C1 segment of cervical spinal cord (tissue), 14 donors: ENCODE measurements at regions not wholly inside any gene's neighbourhood (a gene's known extent, or its start where the extent isn't known, plus 50 kb on each side); places are given as distances from the start of the nearest gene placed in this dataset.
"Not testable (repeated sequence)": the region's sequence is repeated elsewhere in the genome, so short reads cannot be mapped to it uniquely, and the experiment has no call there.

Experiments
- DNase-seq, 14 donors: peaks; one replicate each; lab custom pipeline; 2025; lab: John Stamatoyannopoulos, UW

GRCh38 chr2:430291-431040, 142.6 kb upstream of the ALKAL2 start:
- DNase-seq: no peak

- no peak for DNase-seq
Measured at GRCh38 chr2:429575-430254, 141.8 kb upstream of the ALKAL2 start.

GRCh38 chr2:429142-429541, 141.3 kb upstream of the ALKAL2 start:
- DNase-seq: no peak

- DNase-seq: no peak
Measured at GRCh38 chr2:428591-428990, 140.7 kb upstream of the ALKAL2 start.

- not testable (repeated sequence) for DNase-seq
Measured at GRCh38 chr2:426696-427095, 138.8 kb upstream of the ALKAL2 start.

GRCh38 chr2:425947-426346, 138.1 kb upstream of the ALKAL2 start:
- DNase-seq: no peak

DNA sequence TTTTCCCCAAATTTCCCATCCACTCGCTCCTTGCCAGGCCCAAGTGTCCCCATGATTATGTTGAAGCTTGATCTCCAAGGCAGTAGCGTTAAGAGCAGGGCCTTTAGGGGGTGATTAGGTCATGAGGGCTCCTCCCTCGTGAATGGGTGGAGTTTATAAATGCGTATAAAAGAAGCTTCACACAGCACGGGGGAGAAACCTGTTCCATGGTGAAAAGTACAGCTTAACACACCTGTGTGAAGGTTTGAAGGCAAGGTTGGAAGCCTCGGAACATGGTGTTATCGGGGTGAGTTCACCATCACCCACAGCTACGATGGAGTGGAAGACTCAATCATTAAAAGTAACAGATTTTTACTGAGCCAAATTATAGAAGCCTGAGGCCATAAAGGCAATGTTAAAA, 137.4 kb upstream of the ALKAL2 start:
- DNase-seq: no peak

GRCh38 chr2:424306-425171, 136.6 kb upstream of the ALKAL2 start:
- no peak for DNase-seq

GRCh38 chr2:423479-423878, 135.6 kb upstream of the ALKAL2 start:
- no peak for DNase-seq

DNA sequence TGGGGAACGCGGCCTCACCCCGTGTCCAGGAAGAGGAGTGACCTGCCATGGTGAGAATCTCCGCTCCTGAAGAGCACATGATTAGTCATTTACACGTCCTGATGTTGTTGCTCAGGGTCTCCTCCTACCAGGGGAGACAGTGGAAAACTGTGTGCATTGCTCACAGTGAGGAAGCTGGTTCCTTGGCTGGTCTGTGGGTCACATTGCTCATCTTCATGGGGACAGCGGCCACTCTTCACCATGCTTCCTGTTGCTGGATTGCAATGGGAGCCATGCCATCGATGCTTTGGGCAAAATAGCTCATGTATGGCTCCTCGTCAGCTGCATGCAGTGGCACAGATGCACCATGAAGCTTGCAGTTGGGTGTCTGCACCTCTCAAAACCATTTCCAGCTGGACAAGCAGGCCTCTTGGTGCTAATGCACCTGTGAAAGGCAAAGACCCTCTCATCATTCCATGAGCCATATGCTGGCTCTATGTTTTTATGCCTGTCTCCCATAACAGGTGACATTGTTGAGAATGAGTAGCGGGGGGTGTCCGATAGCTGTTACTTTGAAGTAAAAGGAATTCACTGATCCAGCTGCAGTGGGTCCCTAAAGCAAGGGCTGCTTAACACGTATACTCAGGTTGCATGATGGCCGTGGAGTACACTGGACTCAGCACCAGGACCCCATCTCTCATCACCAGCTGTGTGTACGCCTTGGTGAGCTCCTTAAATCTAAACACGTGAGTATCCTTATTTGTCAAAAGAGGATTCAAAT, 135.0 kb upstream of the ALKAL2 start:
- no peak for DNase-seq

- DNase-seq: no peak
Measured at GRCh38 chr2:421406-421805, 133.5 kb upstream of the ALKAL2 start.

DNA sequence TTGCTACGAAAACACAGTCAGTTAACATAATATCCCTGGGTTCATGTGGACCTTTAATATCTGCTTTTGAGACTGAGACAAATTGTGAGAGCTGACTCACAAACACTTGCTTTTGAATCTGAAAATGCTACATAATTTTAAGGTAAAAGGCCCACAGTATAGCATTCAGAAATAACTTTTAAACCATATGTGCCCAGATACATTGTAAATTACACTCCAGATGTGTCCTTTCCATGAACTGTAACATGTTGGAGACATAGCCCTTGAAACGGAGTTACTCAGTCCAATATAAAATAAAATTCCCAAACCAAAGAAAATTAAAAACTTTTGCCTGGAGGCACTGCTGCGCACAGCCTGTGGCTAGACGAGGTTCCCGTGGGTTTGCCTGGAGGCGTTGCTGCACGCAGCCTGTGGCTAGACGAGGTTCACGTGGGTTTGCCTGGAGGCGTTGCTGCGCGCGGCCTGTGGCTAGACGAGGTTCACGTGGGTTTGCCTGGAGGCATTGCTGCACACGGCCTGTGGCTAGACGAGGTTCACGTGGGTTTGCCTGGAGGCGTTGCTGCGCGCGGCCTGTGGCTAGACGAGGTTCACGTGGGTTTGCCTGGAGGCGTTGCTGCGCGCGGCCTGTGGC, 131.9 kb upstream of the ALKAL2 start:
- DNase-seq: no peak

DNA sequence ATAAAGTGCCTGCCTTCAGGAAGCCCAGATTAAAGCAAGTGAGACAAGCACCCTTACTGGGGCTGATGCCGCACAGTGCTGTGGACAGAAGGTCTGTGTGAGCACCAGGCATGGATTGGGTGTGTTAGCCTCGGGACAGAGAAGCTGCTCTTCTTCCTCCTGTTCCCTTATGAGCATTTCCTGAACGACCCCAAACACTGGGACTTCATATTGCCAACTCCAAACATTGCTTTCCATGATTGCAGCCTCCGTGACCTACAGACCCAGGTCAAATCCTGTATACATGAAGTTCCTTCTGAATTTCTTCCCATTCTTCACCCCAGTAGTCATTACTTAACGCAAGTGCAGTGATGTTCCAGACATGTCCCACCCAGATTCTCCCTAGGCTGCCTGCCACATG, 129.8 kb upstream of the ALKAL2 start:
- no peak for DNase-seq

- DNase-seq: no peak
Measured at GRCh38 chr2:417006-417405, 129.1 kb upstream of the ALKAL2 start.

DNA sequence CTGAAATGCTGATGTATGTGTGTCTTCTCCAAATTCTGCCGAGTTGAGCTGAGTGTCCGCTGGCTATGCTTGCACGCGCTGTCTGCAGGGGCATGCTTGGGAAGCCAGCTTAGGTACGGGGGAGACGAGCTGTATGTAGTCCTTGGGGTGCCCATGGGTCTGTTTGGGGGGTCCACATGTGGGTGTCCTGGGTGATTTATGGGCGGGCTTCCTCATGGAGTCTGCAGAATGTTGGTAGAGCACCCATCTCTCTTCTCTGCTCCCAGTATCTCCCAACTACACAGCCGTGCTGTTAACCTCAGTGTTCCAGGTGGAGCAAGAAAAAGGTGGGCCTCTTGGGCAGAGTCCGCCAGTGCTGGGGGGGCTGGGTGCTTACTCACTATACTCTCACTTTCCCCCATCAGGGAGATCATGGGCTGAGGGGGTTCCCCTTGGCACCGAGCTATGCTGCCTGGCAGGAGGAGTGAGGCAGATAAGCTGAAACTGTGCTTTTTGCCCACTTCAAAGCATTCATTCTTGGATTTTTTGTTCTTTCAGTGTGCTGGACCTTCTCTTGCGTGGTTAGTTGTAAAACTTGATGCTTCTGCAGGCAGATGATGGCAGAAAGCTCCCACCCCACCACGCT, 128.2 kb upstream of the ALKAL2 start:
- DNase-seq: no peak

- DNase-seq: no peak
Measured at GRCh38 chr2:409523-409922, 121.6 kb upstream of the ALKAL2 start.

GRCh38 chr2:407630-408029, 119.7 kb upstream of the ALKAL2 start:
- DNase-seq: no peak

- no peak for DNase-seq
Measured at GRCh38 chr2:406876-407275, 119.0 kb upstream of the ALKAL2 start.

DNA sequence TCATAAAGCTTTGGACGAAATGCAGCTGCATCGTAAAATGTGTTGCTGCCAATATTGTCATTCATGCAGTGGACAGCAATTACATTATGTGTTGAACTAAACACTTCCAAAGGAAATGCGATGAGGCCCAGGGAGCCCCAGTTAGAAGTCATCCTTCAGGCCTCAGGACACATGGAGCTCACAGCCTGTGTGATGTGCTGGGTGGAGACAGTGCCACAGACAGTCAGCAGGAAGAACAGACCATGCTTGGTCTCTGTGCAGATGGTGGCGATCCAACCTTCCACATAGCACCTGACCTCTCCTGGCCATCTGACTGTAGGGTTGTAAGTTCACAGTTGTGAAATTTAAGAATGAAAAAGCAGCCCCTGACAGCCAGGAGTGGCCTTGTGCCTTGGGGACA, 118.3 kb upstream of the ALKAL2 start:
- DNase-seq: no peak

DNA sequence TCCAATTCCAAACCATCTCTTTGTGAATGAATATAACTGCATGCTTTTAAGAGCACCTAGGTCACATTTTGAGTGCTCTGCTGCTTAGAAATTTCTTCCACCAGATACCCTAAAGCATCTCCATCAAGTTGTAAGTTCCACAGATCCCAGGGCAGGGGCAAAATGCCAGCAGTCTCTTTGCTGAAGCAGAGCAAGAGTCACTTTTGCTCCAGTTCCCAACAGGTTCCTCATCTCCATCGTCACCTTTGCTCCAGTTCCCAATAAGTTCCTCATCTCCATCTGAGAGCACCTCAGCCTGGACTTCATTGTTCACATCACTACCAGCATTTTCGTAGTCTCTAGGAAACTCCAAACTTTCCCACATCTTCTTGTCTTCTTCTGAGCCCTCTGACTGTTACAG, 116.7 kb upstream of the ALKAL2 start:
- DNase-seq: no peak

DNA sequence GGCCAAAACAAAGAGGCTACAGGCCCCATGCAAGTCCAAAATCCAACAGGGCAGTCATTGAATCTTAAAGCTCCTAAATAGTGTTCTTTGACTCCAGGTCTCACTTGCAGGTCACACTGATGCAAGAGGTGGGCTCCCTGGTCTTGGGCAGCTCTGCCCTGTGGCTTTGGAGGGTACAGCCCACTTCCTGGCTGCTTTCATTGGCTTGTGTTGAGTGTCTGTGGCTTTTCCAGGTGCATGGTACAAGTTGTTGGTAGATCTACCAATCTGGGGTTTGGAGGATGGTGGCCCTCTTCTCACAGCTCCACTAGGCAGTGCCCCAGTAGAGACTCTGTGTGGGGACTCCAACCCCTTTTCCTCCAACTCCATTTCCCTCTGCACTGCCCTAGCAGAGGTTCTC, 115.8 kb upstream of the ALKAL2 start:
- DNase-seq: no peak
